ENCODE measurements at regions not wholly inside any gene's neighbourhood (a gene's known extent, or its start where the extent isn't known, plus 50 kb on each side); places are given as distances from the start of the nearest gene placed in this dataset.

- no peak for TF ChIP-seq CTCF (conservative IDR thresholded peaks at IDR 0.05 in 1 of 2, IDR thresholded peaks at IDR 0.05 in 1 of 2; ENCODE audit: extremely low read depth in 1 of 2, insufficient read depth in 1 of 2, low read depth in 1 of 2, low read length in 2 of 2)
- no peak for TF ChIP-seq EZH2 (IDR thresholded peaks at IDR 0.05; ENCODE audit: borderline replicate concordance, low read length)
These were observed 140.0 kb upstream of the TPK1 start for GRCh38 chr7:144975882-144976281.
